ENCODE measurements at regions not wholly inside any gene's neighbourhood (a gene's known extent, or its start where the extent isn't known, plus 50 kb on each side); places are given as distances from the start of the nearest gene placed in this dataset.

GRCh38 chr11:79493555-79494171 is 52.8 kb upstream of the TENM4 start:
- ATAC-seq, result peak; percentile 99
- TF ChIP-seq ZFP3 (CRISPR knock-in tag; IDR thresholded peaks at IDR 0.05), result no peak
- no peak for TF ChIP-seq BACH2 (CRISPR knock-in tag; IDR thresholded peaks at IDR 0.05; ENCODE audit: borderline replicate concordance)
- no peak for TF ChIP-seq ZNF565 (CRISPR knock-in tag; conservative IDR thresholded peaks at IDR 0.05; ENCODE audit: low read depth)
- TF ChIP-seq RARB (CRISPR knock-in tag; IDR thresholded peaks at IDR 0.05), result no peak
- no peak for TF ChIP-seq POU6F1 (CRISPR knock-in tag; IDR thresholded peaks at IDR 0.05; ENCODE audit: borderline replicate concordance, low read depth)
- no peak for TF ChIP-seq CREB5 (CRISPR knock-in tag; IDR thresholded peaks at IDR 0.05; ENCODE audit: low read depth)
- TF ChIP-seq TCF4 (CRISPR knock-in tag; IDR thresholded peaks at IDR 0.05; ENCODE audit: borderline replicate concordance), result no peak
- TF ChIP-seq ESRRG (CRISPR knock-in tag; IDR thresholded peaks at IDR 0.05), result no peak
- no peak for TF ChIP-seq OSR1 (CRISPR knock-in tag; IDR thresholded peaks at IDR 0.05)
- no peak for TF ChIP-seq SNAI2 (CRISPR knock-in tag; IDR thresholded peaks at IDR 0.05)
- no peak for TF ChIP-seq TOX (CRISPR knock-in tag; IDR thresholded peaks at IDR 0.05; ENCODE audit: borderline replicate concordance)
- TF ChIP-seq ARNTL (CRISPR knock-in tag; IDR thresholded peaks at IDR 0.05; ENCODE audit: borderline replicate concordance, low read depth), result no peak
- TF ChIP-seq GLIS3 (CRISPR knock-in tag; IDR thresholded peaks at IDR 0.05), result no peak
- TF ChIP-seq CSRNP3 (CRISPR knock-in tag; IDR thresholded peaks at IDR 0.05), result no peak

GRCh38 chr11:79492008-79492407 is 51.2 kb upstream of the TENM4 start:
- ATAC-seq, result no peak
- TF ChIP-seq ARNTL (CRISPR knock-in tag; IDR thresholded peaks at IDR 0.05; ENCODE audit: borderline replicate concordance, low read depth) (no peak), ZFP30 (CRISPR knock-in tag; IDR thresholded peaks at IDR 0.05) (no peak), BACH2 (CRISPR knock-in tag; IDR thresholded peaks at IDR 0.05; ENCODE audit: borderline replicate concordance) (no peak), GLIS3 (CRISPR knock-in tag; IDR thresholded peaks at IDR 0.05) (no peak), POU6F1 (CRISPR knock-in tag; IDR thresholded peaks at IDR 0.05; ENCODE audit: borderline replicate concordance, low read depth) (no peak), ISL1 (CRISPR knock-in tag; IDR thresholded peaks at IDR 0.05) (no peak), CSDC2 (CRISPR knock-in tag; IDR thresholded peaks at IDR 0.05) (no peak), CSRNP3 (CRISPR knock-in tag; IDR thresholded peaks at IDR 0.05) (no peak), SNAI2 (CRISPR knock-in tag; IDR thresholded peaks at IDR 0.05) (no peak), ZNF8 (CRISPR knock-in tag; IDR thresholded peaks at IDR 0.05) (no peak)

All from SK-N-SH treated with all-trans-retinoic acid at 6 μM for 48 hours (cell line).